GM18868 (cell line): ENCODE measurements at regions not wholly inside any gene's neighbourhood (a gene's known extent, or its start where the extent isn't known, plus 50 kb on each side); places are given as distances from the start of the nearest gene placed in this dataset.
A peak's percentile ranks its signal among the peaks of the same experiment; 100 is the strongest.
"Not testable (repeated sequence)": the region's sequence is repeated elsewhere in the genome, so short reads cannot be mapped to it uniquely, and the experiment has no call there.

Source experiments
- ATAC-seq: cut with Tn5 transposase; IDR thresholded peaks from one replicate; pipeline ENCODE4 v1.9.1; 2021; ENCODE audit warnings: mild to moderate bottlenecking, moderate library complexity; ENCODE audit not compliant: unreplicated experiment

GRCh38 chr4:129971419-129971818 lies 875.5 kb downstream of the C4orf33 start:
- no peak for ATAC-seq

- ATAC-seq, result no peak
Measured at GRCh38 chr4:129972257-129972656, 876.3 kb downstream of the C4orf33 start.

DNA sequence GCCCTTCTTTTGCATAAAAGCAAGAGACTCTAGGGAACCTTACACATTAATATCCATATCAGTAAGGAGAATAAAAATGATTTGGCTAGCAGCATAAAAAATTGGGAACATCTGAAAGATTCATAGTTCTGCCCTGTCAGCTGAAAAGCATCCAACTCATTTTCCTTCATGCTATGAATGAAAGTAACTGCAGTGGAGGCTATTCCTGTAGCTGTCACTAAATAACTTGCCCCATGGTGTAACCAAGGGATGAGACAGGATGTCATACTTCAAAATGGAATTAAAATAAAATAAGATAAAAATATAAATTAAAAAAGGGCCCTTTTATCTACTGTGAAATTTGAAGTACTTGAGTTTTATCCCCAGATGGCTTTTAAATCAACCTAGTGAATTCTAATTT lies 878.8 kb downstream of the C4orf33 start:
- no peak for ATAC-seq

DNA sequence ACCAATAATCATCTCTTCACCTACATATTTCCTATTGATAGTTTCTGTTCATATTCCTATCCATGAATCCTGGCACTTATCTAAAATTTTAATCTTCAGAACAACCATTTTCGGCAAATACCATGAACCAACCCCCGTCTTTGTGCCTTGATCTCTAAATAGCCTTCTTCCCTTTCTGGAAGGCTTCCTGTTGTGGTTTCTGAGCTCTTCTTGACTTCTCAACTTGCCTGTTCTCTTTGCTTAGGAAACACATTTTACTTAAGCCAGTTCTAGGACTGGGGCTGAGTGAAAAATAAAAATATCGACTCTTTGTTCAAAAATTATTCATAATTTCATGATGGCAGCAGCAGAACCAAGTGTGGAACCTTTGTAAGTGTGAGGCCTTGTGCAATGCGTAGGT lies 882.4 kb downstream of the C4orf33 start:
- ATAC-seq, result no peak

DNA sequence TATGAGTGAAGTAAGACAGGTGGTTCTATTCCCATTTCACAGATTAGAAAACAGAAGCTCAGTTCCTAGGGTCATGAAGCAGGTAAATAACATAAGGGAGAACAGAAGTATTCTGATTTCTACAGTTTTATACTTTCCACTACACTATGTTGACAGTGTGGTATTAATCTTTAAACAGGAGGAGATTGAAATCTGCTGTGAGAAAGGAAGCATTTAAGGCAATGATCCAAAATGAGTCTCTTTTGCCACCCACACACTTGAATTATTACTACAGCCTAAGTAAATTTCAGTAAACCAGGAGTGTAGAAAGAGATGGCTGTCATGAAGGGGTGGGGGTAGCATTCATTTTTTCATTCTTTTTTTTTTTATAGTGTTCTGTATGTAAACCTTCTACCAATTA lies 893.0 kb downstream of the C4orf33 start:
- ATAC-seq, result no peak

DNA sequence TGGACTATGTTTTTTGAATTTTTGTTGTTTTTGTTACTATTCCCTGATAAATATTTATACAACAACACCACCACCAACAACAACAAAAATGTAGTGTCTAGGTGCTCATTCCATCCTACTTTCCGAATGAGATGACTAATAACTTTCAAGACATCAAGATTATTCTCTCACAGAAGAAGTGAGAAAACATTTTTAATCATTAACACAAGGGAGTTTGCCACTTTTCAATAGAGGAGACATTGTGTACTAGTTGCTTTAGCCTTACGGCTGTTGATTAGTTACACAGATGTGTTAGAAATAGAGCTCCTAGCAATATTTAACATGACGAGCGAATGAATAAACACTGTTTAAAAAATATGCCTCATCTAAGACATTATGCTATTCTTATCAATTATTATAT lies 898.8 kb downstream of the C4orf33 start:
- no peak for ATAC-seq

GRCh38 chr4:129998436-129999150 lies 902.6 kb downstream of the C4orf33 start:
- no peak for ATAC-seq

GRCh38 chr4:129999156-129999555 lies 903.2 kb downstream of the C4orf33 start:
- ATAC-seq, result no peak

GRCh38 chr4:130008461-130008860 lies 912.5 kb downstream of the C4orf33 start:
- ATAC-seq, result no peak

- not testable (repeated sequence) for ATAC-seq
Measured at GRCh38 chr4:130012806-130013205, 916.9 kb downstream of the C4orf33 start.

- no peak for ATAC-seq
Measured at GRCh38 chr4:130021706-130022105, 925.8 kb downstream of the C4orf33 start.

DNA sequence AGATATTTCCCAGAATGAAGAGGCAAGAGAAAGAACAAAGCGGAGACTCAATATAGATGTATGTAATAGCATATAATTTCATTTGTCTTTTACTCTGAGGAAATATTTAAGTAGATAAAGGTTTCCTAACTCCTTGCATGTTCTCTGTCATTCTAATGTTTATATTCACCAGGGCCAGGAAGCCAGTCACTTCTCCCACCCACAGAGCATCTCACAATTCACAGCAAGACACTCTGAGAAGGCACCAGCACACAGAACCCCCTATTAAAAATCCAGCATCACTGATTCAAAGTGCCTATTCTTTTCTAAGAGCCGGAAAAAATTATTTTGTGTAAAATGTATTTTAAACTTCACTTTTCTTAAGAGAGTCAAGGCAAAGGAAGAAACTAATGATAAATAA lies 927.1 kb downstream of the C4orf33 start:
- ATAC-seq, result no peak

GRCh38 chr4:130025701-130026100 lies 929.7 kb downstream of the C4orf33 start:
- ATAC-seq, result no peak

DNA sequence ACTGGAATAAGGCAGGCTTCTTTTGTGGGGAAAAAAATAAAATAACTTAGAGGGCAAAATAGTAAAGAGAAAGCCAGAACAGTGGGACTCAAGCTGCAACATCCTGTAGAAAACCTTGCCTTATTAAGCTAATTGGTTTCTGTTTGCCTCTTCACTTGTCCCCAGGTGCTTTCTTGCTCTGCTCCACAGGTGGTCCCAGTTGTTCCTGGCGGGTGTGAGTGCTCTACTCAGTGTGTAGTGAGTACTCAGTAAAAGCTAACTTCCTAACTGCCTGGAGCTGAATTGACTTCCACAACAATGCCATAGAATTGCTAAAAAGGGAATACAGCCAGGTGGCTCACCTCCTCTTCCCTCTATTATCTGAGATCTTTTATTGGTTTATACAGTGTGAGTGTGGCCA lies 930.2 kb downstream of the C4orf33 start:
- ATAC-seq, result no peak

GRCh38 chr4:130027973-130028372 lies 932.0 kb downstream of the C4orf33 start:
- no peak for ATAC-seq

DNA sequence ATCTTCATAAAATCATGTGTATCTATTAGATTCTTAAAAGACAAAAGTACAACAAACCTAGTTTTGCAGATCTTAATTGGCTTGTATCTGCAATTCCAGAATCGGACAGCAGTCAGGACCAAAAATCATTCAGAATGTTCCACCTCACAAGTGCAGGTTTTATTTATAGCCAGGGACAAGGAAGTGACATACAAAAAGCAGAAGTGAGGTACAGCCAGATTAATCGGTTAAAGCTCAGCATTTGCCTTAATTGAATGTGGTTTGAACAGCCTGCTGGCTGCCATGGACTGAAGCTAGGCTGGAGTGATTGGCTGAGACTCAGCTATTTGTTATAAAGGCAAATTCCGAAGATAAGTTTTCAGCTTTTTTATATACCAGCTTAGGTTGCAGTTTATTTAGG lies 932.6 kb downstream of the C4orf33 start:
- ATAC-seq, result peak; percentile 91

DNA sequence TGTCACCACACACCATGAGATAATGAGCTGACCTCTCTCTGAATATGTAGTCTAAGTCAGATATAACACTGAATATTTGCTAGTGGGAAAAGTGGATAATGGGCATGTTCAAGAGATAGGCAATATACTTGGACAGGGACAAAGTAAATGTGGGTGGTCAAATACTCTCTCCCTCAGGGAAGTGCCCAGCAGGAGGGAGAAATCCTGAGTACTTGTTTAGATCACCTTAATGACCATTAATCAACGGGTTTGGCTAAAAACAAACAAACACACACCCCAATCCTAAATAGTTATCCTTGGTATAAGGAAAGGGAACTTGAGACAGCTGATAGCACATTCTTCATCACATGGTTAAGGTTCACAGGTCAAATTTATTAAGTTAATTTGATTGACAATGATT lies 933.5 kb downstream of the C4orf33 start:
- ATAC-seq, result no peak

GRCh38 chr4:130031858-130032257 lies 935.9 kb downstream of the C4orf33 start:
- no peak for ATAC-seq

GRCh38 chr4:130033657-130034056 lies 937.7 kb downstream of the C4orf33 start:
- not testable (repeated sequence) for ATAC-seq

- no peak for ATAC-seq
Measured at GRCh38 chr4:130034876-130035275, 938.9 kb downstream of the C4orf33 start.

DNA sequence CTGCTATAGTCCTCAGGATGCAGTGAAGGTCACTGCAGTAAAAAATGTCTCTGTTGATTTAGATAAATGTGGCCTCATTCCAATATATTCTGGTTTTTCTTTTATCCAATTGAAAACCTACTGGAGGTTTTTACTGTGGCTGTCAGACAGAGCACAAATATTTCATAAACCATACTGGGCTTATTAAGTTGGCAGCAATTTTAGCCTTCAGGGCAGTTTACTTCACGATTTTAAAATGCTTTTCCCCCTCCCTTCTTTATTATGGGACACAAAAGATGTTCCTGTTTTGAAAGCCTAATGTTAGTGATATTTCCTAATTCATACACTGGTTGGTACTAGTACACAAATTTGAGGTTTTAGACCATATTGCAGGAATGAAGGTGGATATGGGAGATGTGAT lies 939.4 kb downstream of the C4orf33 start:
- no peak for ATAC-seq

- ATAC-seq, result not testable (repeated sequence)
Measured at GRCh38 chr4:130037866-130038265, 941.9 kb downstream of the C4orf33 start.

- not testable (repeated sequence) for ATAC-seq
Measured at GRCh38 chr4:130038540-130038939, 942.6 kb downstream of the C4orf33 start.
